ENCODE measurements at regions not wholly inside any gene's neighbourhood (a gene's known extent, or its start where the extent isn't known, plus 50 kb on each side); places are given as distances from the start of the nearest gene placed in this dataset.

GRCh38 chr12:46534327-46534840 lies 161.8 kb upstream of the SLC38A2 start:
- DNase-seq (ENCODE audit: low read depth, low spot score) (peak; percentile 74), FAIRE-seq (peak; percentile 77)
- no TSS peak for BruUV-seq (replicated peaks)
- TF ChIP-seq, protein P1, sequence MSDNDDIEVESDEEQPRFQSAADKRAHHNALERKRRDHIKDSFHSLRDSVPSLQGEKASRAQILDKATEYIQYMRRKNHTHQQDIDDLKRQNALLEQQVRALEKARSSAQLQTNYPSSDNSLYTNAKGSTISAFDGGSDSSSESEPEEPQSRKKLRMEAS (IDR thresholded peaks at IDR 0.05; ENCODE audit: insufficient read depth, insufficient read length): no peak
- H2AFZ ChIP-seq (ENCODE audit: low read depth, low read length): peak overlapping the region; percentile 40
- no peaks in the 10 kb centered on the region for H3K9me3 ChIP-seq (replicated peaks; ENCODE audit: control insufficient read depth, insufficient read depth, low read length)
- H3K27me3 ChIP-seq (ENCODE audit: control insufficient read depth in 2 of 2, insufficient read depth in 2 of 2, low read length in 2 of 2): no peaks in the 10 kb centered on the region
- peak overlapping the region; percentile 63 for H3K4me2 ChIP-seq (ENCODE audit: insufficient read depth, low read length)
- intact Hi-C loops (cut with micrococcal nuclease) (no loop called here), dilution Hi-C loops (cut with MboI; ENCODE audit: extremely low pct_ligation_motif_present, low sequenced_read_pairs) (no loop called here)
- H3K4me3 ChIP-seq (replicated peaks in 1 of 3; ENCODE audit: insufficient read depth in 1 of 3, low read depth in 1 of 3, low read length in 3 of 3): no peak overlapping the region
- peak overlapping the region; percentile 73 for H3K27ac ChIP-seq (ENCODE audit: insufficient read depth, low read depth, low read length)
- no peaks in the 10 kb centered on the region for H3K79me2 ChIP-seq (ENCODE audit: control insufficient read depth, insufficient read depth, low read length)
- no peaks in the 10 kb centered on the region for H3K9me1 ChIP-seq (replicated peaks; ENCODE audit: control insufficient read depth, extremely low read depth, insufficient read depth, low read length)
- H4K20me1 ChIP-seq (replicated peaks; ENCODE audit: control insufficient read depth, extremely low read depth, insufficient read depth, low read length): no peaks in the 10 kb centered on the region
- CTCF ChIA-PET: interaction anchor here (1.0 to 1.6 kb wide), 6 partner anchors 11 to 127 kb away, joined by 3 to 6 read pairs (median 4); no protein-coding TSS in a partner anchor
- POLR2A ChIA-PET: interaction anchor here (1.3 kb wide), 1 partner anchor 103 kb away, joined by 3 read pairs; no protein-coding TSS in a partner anchor
- H3K36me3 ChIP-seq (ENCODE audit: control insufficient read depth in 2 of 2, extremely low read depth in 1 of 2, insufficient read depth in 2 of 2, low read length in 2 of 2): no peaks in the 10 kb centered on the region
- H3K9ac ChIP-seq (replicated peaks; ENCODE audit: extremely low read depth, insufficient read depth, low read length): peak overlapping the region; percentile 6
- peaks cover 18% of the 10 kb centered on the region for H3K4me1 ChIP-seq (ENCODE audit: control insufficient read depth, extremely low read depth, insufficient read depth, low read length)

DNA sequence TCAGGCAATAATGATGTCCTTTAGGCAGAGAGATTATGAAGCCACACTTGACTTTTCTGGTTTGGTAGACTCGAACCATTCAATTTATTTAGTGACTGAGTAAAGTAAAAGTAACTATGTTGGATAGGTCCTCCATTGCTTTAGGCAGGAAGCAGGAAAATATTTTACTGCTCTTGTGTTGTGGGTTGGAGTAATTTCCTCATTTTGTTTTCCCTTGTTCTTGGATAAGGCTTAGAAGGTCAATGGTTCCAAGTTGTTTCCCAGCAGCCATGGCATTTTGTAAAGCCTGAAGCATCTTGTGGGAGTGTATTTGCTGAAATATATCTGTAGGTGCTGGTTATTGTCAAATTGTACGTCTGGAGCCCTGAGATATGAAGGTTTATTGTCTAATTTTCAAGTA lies 161.2 kb upstream of the SLC38A2 start:
- no peaks in the 10 kb centered on the region for H3K36me3 ChIP-seq (ENCODE audit: control insufficient read depth in 2 of 2, extremely low read depth in 1 of 2, insufficient read depth in 2 of 2, low read length in 2 of 2)
- no peaks in the 10 kb centered on the region for H3K9me1 ChIP-seq (replicated peaks; ENCODE audit: control insufficient read depth, extremely low read depth, insufficient read depth, low read length)
- TF ChIP-seq POLR2A (IDR thresholded peaks at IDR 0.05; ENCODE audit: low read depth, low read length) (no peak), FOS (IDR thresholded peaks at IDR 0.05; ENCODE audit: borderline replicate concordance, insufficient read depth, low read length) (no peak), MYC (IDR thresholded peaks at IDR 0.05; ENCODE audit: low read depth, low read length) (no peak), POLR2AphosphoS5 (IDR thresholded peaks at IDR 0.05; ENCODE audit: insufficient read depth, low read depth, low read length) (no peak), CTCF (IDR thresholded peaks at IDR 0.05; ENCODE audit: extremely low read depth in 1 of 2, insufficient read depth in 1 of 2, low read depth in 1 of 2, low read length in 2 of 2) (no peak), EZH2 (IDR thresholded peaks at IDR 0.05; ENCODE audit: borderline replicate concordance, low read depth, low read length, severe bottlenecking) (no peak), GATA2 (IDR thresholded peaks at IDR 0.05; ENCODE audit: insufficient read depth, insufficient read length, low read depth, low read length) (no peak), JUN (IDR thresholded peaks at IDR 0.05; ENCODE audit: borderline replicate concordance, insufficient read depth, insufficient read length, low read depth) (no peak)
- TF ChIP-seq, protein P1 (IDR thresholded peaks at IDR 0.05; ENCODE audit: insufficient read depth, insufficient read length): no peak
- no peaks in the 10 kb centered on the region for H3K27me3 ChIP-seq (ENCODE audit: control insufficient read depth in 2 of 2, insufficient read depth in 2 of 2, low read length in 2 of 2)
- H3K4me1 ChIP-seq (ENCODE audit: control insufficient read depth, extremely low read depth, insufficient read depth, low read length): peaks cover 18% of the 10 kb centered on the region
- H3K79me2 ChIP-seq (ENCODE audit: control insufficient read depth, insufficient read depth, low read length): no peaks in the 10 kb centered on the region
- no peak overlapping the region for H3K4me3 ChIP-seq (replicated peaks in 1 of 3; ENCODE audit: insufficient read depth in 1 of 3, low read depth in 1 of 3, low read length in 3 of 3)
- H3K9me3 ChIP-seq (replicated peaks; ENCODE audit: control insufficient read depth, insufficient read depth, low read length): no peaks in the 10 kb centered on the region
- FAIRE-seq (peak; percentile 70), DNase-seq (ENCODE audit: low read depth, low spot score) (peak; percentile 87)
- POLR2A ChIA-PET: no interaction called here
- intact Hi-C loops (cut with micrococcal nuclease) (no loop called here), dilution Hi-C loops (cut with MboI; ENCODE audit: extremely low pct_ligation_motif_present, low sequenced_read_pairs) (no loop called here)
- H3K4me2 ChIP-seq (ENCODE audit: insufficient read depth, low read length): peak overlapping the region; percentile 63
- H2AFZ ChIP-seq (ENCODE audit: low read depth, low read length): peak overlapping the region; percentile 89
- no peak overlapping the region for H3K9ac ChIP-seq (replicated peaks; ENCODE audit: extremely low read depth, insufficient read depth, low read length)
- peak overlapping the region; percentile 73 for H3K27ac ChIP-seq (ENCODE audit: insufficient read depth, low read depth, low read length)
- no TSS peak for BruUV-seq (replicated peaks)
- H4K20me1 ChIP-seq (replicated peaks; ENCODE audit: control insufficient read depth, extremely low read depth, insufficient read depth, low read length): no peaks in the 10 kb centered on the region
- CTCF ChIA-PET: interaction anchor here (1.3 to 1.6 kb wide), 2 partner anchors 21 to 49 kb away, joined by 3 to 6 read pairs; no protein-coding TSS in a partner anchor

Measured in endothelial cell of umbilical vein (primary cell).